HG03095 (cell line): ENCODE measurements at regions not wholly inside any gene's neighbourhood (a gene's known extent, or its start where the extent isn't known, plus 50 kb on each side); places are given as distances from the start of the nearest gene placed in this dataset.
"Not testable (repeated sequence)": the region's sequence is repeated elsewhere in the genome, so short reads cannot be mapped to it uniquely, and the experiment has no call there.

ENCODE experiments used
- ATAC-seq: cut with Tn5 transposase; IDR thresholded peaks from one replicate; pipeline ENCODE4 v1.9.1; 2021; ENCODE audit warnings: moderate library complexity; ENCODE audit not compliant: unreplicated experiment

DNA sequence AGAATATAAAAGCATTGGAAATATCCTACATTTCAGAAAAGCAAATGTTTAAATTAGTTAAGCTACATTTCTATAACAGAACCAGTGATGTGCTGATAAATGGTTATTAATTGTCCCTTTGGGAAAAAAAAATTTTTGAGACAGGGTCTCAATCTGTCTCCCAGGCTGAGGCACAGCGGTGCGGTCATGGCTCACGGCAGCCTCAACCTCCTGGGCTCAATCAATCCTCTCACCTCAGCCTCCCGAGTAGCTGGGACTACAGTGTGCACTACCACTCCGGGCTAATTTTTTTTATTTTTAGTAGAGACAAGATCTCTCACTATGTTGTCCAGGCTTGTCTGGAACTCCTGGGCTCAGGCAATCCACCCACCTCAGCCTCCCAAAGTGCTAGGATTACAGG lies 194.8 kb upstream of the SALL3 start:
- ATAC-seq = no peak

DNA sequence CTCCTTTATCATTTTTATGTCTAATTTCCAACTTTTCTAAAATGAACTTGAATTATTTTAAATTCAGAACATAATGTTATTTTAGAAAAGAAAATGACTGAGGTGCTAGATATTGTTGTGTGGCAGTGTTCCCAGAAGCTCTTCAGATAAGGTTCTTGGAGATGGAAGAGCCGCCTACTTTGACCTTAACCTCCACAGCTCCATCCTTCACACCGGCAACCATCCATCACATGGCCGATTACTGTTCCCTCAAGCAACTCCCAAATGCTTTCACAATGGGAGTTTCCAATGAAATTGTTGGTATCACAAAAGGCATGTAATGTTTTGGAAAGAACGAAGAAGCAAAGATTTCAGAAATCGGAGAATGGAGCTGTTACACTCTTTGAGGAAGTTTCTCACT lies 193.9 kb upstream of the SALL3 start:
- no peak for ATAC-seq

DNA sequence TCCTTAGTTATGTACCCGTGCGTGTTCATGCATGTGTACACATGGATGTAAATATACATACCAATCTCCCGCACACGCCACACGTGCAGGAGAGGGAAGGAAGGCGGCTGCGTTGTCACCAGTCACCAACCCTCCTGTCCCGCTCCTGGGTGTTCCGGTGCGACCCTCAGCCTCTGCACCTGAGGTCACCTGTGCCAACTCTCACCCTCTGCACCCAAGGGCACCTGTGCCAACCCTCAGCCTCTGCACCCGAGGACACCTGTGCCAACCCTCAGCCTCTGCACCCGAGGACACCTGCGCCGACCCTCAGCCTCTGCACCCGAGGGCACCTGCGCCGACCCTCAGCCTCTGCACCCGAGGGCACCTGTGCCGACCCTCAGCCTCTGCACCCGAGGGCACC lies 192.8 kb upstream of the SALL3 start:
- no peak for ATAC-seq

DNA sequence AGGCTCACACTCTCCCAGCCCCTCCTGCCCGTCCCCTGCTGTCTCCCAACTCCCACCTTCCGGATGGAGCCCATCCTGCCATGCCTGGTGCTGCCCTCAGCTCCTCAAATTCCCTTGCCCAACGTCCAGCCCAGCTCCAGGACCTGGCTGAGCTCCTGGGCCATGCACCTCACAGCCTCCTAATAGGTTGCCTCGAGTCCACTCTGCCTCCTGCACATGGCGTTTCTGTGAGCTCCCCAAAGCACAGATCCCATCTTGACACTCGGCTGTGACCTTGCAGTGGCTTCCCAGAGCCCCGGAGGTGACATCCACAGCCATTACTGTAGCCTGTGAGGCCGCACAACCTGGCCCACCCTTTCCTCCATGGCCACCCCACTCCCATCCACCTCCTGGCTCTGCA lies 191.9 kb upstream of the SALL3 start:
- ATAC-seq = no peak

DNA sequence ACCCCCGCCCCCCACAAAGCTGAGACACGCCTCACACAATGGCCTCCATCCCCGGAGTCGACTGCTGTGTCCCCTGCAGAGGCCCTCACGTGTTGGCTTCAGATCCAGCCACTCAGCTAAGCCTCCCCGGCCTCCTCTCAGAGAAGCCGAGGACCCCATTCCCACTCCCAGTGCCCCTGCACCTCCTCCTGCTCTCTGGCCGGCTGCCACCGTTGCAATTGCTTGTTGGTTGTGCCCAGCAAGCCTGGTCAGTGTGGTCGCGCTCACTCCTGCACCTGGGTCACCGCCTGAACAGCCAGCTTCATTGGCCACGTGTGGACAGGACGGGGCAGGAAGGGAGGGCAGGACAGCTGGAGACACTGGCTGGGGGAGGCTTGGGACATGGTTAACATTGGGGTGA lies 191.5 kb upstream of the SALL3 start:
- ATAC-seq = no peak

DNA sequence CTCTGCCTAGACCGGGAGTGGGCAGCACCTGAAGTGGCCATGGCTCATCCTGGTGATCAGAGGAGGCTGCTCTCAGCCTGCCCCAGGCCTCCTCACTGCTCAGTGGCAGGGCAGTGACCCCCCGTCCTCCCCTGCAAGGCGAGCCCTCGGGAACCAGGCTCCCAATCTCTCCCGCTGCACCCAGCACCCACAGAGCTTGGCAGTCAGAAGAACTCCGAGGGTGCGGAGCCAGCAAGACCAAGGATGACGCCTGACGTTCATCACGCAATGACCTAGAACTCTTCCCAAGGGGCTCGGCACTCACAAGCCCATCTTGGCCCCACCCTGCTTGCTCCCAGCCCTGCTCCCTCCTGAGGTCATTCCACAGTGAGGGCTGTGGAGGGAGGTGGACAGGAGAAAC lies 189.8 kb upstream of the SALL3 start:
- no peak for ATAC-seq

DNA sequence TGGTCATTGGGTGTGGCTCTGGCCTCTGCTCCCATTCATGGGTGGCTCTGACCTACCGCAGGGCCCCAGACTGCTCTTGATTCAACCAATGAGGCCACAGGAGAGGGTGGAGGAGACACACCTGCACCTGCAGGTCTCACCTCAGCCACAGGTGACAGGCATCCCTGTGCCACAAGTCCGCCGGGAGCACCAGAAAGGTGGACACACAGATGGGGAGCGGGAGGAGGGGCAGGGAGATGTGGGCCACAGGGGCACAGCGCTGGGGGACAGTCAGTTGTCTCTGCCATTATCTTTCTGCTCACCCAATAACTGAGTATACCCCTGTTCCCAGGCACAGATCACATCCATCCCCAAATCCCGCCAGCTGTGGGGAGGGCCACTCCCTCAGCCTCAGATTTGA lies 189.1 kb upstream of the SALL3 start:
- ATAC-seq = no peak

DNA sequence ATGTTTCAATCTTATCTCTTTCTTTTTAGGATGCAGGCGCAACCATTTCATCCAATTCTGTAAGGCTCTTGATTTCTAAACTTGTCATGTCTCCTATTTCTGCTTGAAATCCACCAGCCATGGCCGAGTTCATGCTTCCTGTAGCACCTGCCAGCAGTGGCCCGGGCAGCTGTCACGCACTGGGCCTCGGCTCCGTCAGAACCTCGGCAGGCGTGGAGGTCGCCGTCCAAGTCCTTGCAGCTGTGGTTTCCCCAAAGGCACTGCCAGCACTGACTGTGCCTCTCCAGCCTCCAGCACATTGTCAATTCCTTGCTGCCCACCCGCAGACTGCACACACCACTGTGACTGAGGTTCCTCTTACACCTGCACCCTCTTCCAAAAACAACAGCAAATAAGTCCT lies 188.7 kb upstream of the SALL3 start:
- no peak for ATAC-seq

DNA sequence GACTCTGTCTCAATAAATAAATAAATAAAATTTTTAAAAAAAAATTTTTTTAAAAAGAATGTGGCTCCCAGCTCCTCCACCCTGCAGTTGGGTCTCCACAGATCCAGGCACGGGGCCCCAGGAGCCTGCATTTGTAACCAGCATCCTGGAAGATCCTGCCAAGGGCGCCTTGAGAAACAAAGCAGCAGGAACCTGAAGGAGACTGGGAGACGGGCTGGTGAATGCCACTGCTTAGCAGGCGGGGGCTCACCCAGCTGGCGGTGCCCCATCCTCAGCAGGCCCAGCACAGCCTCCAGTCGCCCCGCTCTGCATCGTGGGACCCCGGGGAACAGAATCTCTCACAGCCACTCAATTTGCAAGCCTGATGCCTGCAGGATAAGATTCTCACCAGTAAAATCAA lies 187.5 kb upstream of the SALL3 start:
- no peak for ATAC-seq

DNA sequence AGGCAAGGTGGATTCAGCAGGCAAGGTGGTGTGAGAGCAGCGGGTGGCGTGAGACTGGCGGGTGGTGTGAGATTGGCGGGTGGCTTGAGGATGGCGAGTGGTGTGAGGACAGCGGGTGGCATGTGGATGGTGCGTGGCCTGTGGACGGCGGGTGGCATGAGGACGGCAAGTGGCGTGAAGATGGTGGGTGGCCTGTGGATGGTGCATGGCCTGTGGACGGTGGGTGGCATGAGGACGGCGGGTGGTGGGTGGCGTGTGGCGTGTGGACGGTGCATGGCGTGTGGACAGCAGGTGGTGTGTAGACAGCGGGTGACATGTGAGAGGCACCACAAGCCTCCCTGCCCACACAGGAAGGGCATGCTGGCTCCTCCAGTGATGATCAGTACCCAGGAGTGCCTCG lies 186.9 kb upstream of the SALL3 start:
- ATAC-seq = no peak

DNA sequence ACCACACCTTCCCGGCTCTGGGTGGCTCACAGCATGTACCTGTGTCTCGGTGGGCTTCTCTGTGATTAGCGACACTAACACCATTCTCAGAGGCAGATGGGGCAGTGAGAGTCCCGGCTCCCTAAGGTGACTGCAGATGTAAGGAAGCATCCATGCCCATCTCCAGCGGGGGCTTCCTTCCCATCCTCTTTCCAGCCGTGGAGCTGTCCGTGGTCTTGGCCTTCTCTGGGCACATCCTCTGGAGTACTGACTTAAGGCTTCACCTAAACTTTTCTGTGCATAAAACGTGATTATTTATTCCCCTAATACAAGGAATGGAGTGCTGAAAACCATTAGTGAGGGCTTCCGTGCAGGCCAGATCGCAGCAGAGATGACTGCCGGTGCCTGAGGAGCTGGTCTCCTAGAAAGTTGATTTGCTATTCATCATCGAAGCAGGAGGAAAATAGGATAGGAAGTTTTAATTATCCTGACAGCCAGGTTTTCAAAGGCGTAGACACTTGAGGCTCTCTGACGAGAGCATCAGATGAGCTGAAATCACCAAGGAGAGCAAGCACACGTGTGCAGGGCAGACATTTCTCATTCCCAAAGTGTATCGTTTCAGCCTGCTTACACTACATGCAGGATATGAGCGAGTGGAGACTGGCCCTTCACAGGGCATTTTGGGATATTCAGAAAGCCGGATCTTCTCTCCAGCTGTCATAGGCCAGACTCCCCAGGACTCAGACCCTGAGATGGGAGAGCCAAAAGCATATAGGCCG lies 186.1 kb upstream of the SALL3 start:
- no peak for ATAC-seq

DNA sequence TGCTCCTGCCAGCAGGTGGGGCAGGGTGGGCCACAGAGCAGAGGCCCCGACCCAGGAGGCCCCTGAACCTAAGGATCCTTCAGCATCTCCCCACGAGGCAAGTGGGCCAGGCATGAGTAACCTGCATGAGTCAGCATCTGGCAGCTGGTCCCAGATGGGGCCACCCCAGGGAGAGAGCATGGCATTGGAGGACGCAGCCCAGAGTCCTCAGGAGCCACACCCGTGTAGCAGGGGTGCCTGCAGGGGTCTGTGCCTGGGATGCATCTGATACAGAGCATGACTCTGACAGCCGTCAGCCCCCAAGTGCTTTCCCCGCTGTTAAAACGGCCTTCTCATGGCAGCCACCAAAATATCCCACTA lies 185.6 kb upstream of the SALL3 start:
- ATAC-seq = no peak

DNA sequence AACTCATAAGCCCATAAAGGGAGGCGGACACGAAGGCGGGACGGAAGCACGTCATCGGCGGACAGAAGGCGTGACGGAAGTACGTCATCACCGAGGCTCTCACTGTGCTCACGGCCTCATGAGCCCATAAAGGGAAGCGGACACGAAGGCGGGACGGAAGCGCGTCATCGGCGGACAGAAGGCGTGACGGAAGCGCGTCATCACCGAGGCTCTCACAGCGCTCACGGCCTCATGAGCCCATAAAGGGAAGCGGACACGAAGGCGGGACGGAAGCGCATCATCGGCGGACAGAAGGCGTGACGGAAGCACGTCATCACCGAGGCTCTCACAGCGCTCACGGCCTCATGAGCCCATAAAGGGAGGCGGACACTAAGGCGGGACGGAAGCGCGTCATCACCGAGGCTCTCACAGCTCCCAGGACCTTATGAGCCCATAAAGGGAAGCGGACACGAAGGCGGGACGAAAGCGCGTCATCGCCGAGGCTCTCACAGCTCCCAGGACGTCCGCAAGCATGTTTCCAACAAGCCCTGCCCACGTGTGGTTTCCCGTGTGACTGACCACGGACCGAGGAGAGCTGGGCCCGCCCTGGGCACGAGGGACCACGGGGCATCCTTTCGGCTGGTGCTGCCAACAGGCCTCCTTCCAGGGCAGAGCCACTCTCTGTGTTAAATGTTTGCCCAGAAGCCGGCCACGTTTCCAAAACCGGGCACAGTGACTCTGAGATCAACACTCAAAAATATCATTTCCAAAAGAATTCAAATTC lies 182.7 kb upstream of the SALL3 start:
- no peak for ATAC-seq

DNA sequence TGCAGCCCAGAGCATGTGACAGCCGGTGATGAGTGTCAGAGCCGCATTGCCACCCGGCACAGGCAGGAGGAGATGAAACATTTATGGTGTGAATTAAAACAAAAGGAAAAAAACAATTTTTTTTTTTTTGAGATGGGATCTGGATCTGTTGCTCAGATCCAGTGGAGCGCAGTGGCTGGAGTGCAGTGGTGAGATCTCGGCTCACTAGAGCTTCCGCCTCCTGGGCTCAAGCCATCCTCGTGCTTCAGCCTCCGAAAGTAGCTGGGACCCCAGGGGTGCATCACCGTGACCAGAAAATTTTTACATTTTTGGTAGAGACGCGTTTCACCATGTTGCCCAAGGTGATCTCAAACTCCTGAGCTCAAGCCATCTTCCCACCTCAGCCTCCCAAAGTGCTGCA lies 182.1 kb upstream of the SALL3 start:
- no peak for ATAC-seq

DNA sequence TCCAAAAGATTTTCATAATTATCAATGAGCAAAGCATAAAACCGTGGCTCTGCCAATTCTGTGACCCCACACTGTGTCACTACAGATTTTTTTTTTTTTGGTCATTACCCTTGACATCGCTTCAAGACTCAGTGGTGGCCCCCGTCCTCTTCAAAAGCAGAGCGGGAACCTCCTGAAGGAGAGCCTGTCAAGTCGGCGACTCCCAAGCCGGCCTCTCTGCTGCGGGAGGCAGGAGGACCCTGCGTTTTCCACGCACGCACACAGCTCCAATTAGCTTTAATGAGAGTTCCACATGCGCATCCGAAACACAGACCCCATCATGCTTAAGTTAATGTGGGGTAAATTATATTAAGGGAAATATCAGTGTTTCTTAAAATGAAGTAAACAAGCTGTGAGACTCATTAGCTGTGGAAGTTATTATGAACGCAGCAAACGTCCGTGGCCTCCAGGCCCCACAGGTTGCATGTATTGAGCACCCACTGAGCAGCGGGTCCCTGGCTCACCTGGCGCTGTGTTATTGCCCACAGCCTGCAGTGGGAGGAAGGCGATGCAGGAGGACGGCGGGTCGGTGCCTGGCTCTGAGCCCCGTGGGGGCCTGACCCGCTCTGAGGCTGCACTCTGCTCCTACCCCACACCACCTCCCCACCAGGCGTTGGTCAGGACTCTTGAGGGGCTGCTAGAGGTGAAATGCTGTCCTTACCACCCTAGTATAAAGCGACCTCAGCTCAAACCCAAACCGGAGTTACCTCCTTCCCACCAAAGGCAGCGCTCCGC lies 181.0 kb upstream of the SALL3 start:
- no peak for ATAC-seq

DNA sequence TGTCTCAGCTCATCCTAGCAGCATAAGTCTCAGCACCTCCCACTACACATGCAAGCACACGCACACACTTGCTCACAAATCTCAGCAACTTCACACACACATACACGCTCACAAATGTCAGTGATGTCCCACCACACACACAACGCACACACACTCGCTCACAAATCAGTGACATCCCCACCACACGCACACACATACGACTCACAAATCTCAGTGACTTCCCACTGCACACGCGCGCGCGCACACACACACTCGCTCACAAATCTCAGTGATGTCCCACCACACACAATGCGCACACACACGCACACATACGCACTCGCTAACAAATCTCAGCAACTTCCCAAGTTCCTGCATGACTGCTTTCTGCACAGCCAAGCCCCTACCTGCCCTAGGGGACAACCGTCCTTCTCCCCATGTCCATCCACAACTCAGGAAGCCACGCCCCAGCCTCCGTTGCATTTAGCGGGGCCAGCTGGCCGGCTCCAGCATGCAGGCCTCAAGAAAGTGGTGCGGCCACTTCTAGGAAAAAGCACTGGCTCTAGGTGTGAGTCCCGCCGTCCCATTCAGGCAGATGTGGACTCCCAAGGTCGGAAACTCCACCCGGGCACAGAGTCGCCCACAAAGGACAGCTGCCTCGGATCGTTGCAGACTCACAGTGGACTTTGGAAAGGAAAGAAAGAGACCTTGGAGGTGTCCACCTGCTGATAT lies 180.1 kb upstream of the SALL3 start:
- ATAC-seq = no peak

DNA sequence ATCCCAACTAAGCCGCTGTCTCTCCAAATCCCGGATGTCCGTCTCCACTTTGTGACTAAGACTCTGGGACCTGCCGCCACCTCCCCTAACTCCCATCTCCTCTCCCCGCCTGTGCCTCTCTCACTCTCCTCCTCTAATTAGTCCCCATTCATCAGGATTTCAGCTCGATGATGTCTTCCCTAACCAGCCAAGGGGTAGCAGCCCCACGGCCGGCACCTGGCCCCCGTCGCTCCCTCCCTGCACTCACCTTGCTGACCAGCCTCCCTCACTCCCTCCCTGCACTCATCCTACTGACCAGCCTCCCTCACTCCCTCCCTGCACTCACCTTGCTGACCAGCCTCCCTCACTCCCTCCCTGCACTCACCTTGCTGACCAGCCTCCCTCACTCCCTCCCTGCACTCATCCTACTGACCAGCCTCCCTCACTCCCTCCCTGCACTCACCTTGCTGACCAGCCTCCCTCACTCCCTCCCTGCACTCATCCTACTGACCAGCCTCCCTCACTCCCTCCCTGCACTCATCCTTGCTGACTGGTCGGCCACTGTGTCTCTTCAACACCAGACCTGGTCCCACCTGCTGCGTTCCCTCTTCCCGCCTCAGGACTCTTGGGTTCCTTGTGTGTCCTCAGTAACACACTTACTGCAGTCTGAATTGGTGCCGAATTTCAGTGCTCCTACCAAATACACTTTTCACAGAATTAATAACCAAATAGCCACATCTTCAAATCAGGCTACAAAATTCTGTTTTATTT lies 179.3 kb upstream of the SALL3 start:
- not testable (repeated sequence) for ATAC-seq

DNA sequence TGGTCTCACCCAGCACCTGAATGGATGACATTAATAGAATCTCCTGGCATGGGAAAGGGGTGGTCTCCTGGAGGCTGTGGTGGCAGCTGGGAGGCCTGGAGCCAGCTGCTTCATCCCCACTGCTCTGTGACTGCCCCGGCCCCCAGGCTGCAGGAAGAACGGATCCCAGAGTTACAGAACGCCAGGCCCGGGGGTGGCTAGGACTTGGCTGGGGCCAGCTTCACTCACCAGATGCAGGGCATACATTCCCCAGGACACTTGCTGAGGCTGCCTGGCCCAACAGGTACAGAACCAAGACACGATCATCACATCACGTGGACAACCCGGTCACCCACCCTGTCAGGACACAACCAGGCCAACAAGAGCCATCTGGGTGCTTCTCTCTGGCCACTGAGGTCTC lies 178.6 kb upstream of the SALL3 start:
- no peak for ATAC-seq

DNA sequence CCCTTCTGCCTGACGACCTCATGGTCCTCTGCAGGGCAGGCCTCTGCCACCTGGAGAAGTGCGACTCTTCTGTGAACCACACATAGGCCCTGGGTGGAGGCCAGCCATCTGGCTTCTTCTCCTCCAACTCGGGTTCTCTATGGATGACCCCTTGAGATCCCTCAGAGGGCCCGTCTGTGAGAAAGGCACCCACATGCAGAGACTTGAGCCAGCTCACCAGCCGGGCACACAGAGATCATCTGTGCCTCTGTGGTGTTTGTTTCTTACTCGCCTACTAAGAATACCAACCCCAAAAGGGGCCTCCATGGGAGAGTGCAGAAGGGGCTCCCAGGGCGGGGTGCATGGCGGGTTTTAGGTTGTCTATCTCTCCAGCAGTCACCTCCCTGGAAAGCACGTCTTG lies 176.5 kb upstream of the SALL3 start:
- no peak for ATAC-seq

DNA sequence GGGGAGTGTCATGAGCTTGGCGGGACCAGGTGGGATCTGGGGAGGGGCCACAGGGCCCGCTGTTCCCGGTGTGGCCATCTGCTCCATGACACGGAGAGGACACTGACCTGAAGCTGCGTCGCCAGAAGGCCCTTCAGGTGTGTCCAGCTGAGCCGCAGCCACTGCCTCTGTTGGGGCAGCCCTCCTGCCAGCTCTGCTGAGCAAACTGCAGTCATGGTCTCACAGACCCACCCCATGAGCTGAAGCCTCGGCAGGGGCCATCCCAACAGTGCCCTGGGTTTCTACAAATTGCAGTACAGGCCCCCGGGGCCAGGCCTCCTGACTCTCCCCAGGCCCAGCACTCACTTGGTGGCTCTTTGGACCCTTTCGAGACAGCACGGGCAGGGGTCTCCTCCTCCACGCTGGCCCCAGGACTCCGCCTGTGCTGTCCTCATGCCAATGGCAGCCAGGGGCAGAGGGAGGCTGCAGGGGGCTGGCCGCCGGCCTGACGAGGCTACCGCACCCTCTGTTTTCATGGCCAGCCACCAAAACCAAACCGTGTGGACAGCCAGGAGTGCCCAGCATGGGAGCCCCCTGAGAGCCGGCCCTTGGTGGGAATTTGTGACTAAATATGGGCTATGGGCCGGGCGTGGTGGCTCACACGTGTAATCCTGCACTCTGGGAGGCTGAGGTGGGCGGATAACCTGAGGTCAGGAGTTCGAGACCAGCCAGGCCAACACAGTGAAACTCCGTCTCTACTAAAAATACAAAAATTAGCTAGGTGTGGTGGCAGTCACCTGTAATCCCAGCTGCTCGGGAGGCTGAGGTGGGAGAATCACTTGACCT lies 175.2 kb upstream of the SALL3 start:
- ATAC-seq = no peak
